GM23338 (cell line): ENCODE measurements at regions not wholly inside any gene's neighbourhood (a gene's known extent, or its start where the extent isn't known, plus 50 kb on each side); places are given as distances from the start of the nearest gene placed in this dataset.

ENCODE experiments used
- ATAC-seq: fragments of 200-7000 bp; cut with Tn5 transposase; 3 replicates; pipeline ENCODE4 v1.9.1; 2020
- DNase-seq: peaks from one replicate; pipeline ENCODE4 v3.0.0-alpha.2; 2015; ENCODE audit warnings: low spot score
- H2AFZ ChIP-seq: fragments of 200-600 bp; sonication (generic); 2 replicates; pipeline ENCODE4 v1.8.0; 2016; ENCODE audit warnings: antibody characterized with exemption, mild to moderate bottlenecking, moderate library complexity
- H3F3A ChIP-seq: fragments of 200-600 bp; sonication (generic); replicated peaks from 2 replicates; pipeline ENCODE4 v1.8.0; 2017; ENCODE audit warnings: antibody characterized with exemption, mixed run types, low read depth
- H3K27ac ChIP-seq: fragments of 200-600 bp; sonication (generic); 2 replicates; pipeline ENCODE4 v1.6.1; 2016; ENCODE audit warnings: low read depth
- H3K27me3 ChIP-seq: fragments of 200-600 bp; sonication (generic); 2 replicates; pipeline ENCODE4 v1.8.0; 2016; ENCODE audit warnings: mild to moderate bottlenecking, mixed run types, moderate library complexity; ENCODE audit not compliant: insufficient read depth
- H3K36me3 ChIP-seq: fragments of 200-600 bp; sonication (generic); 2 replicates; pipeline ENCODE4 v1.8.0; 2016; ENCODE audit warnings: mild to moderate bottlenecking; ENCODE audit not compliant: insufficient read depth
- H3K4me1 ChIP-seq: fragments of 200-600 bp; sonication (generic); 2 replicates; pipeline ENCODE4 v1.8.0; 2016; ENCODE audit warnings: mild to moderate bottlenecking, moderate library complexity; ENCODE audit not compliant: insufficient read depth
- H3K4me2 ChIP-seq: fragments of 200-600 bp; sonication (generic); 2 replicates; pipeline ENCODE4 v1.7.1; 2017; ENCODE audit warnings: mixed run types
- H3K4me3 ChIP-seq: fragments of 200-600 bp; sonication (generic); 2 replicates; pipeline ENCODE4 v1.6.1; 2016; ENCODE audit warnings: mixed run types
- H3K79me2 ChIP-seq: fragments of 200-600 bp; sonication (generic); replicated peaks from 2 replicates; pipeline ENCODE4 v1.8.0; 2017; ENCODE audit warnings: mild to moderate bottlenecking; ENCODE audit not compliant: insufficient read depth
- H3K9me2 ChIP-seq: fragments of 200-600 bp; sonication (generic); 2 replicates; pipeline ENCODE4 v1.8.0; 2017; ENCODE audit not compliant: insufficient read depth
- H4K20me1 ChIP-seq: fragments of 200-600 bp; sonication (generic); replicated peaks from 2 replicates; pipeline ENCODE4 v1.8.0; 2017; ENCODE audit warnings: mild to moderate bottlenecking; ENCODE audit not compliant: insufficient read depth
- H3K27ac Mint-ChIP-seq: 2 replicates; pipeline ENCODE4 v1.8.0; 2020; ENCODE audit warnings: inconsistent platforms, mild to moderate bottlenecking, moderate library complexity, mixed read lengths
- H3K27me3 Mint-ChIP-seq: 3 replicates; pipeline ENCODE4 v1.8.0; 2022; ENCODE audit warnings: low read depth, mild to moderate bottlenecking, moderate library complexity, mixed read lengths, inconsistent platforms; ENCODE audit not compliant: insufficient read depth, poor library complexity
- H3K36me3 Mint-ChIP-seq: 3 replicates; pipeline ENCODE4 v1.8.0; 2021; ENCODE audit warnings: low read depth, mild to moderate bottlenecking, inconsistent platforms, moderate library complexity, mixed read lengths
- H3K4me1 Mint-ChIP-seq: 3 replicates; pipeline ENCODE4 v1.8.0; 2020; ENCODE audit warnings: mild to moderate bottlenecking, inconsistent platforms, mixed read lengths
- H3K4me3 Mint-ChIP-seq: 3 replicates; pipeline ENCODE4 v1.8.0; 2021; ENCODE audit warnings: moderate library complexity, mild to moderate bottlenecking, inconsistent platforms, mixed read lengths
- H3K9me3 Mint-ChIP-seq: 3 replicates; pipeline ENCODE4 v1.8.0; 2020; ENCODE audit warnings: moderate library complexity, mild to moderate bottlenecking, inconsistent platforms, mixed read lengths
- CREB1 ChIP-seq: fragments of 250-450 bp; sonication (Bioruptor Pico); IDR thresholded peaks from 2 replicates; pipeline ENCODE4 v1.5.0; 2020; ENCODE audit warnings: low read depth, mild to moderate bottlenecking, moderate library complexity
- CTCF ChIP-seq, 2 experiments: fragments of 200-600 bp in 1 of 2; sonication (generic) in 1 of 2; conservative IDR thresholded peaks; 2 replicates each; pipeline versions ENCODE4 v1.5.1 to v1.6.1; 2016 to 2017; ENCODE audit warnings: antibody characterized with exemption in 2 of 2, low read depth in 2 of 2, mild to moderate bottlenecking in 2 of 2, moderate library complexity in 1 of 2
- ETS1 ChIP-seq: IDR thresholded peaks from 2 replicates; pipeline ENCODE4 v1.6.1; 2016; ENCODE audit warnings: antibody characterized with exemption
- EZH2 ChIP-seq: fragments of 200-600 bp; sonication (generic); IDR thresholded peaks from one replicate; pipeline ENCODE4 v1.8.0; 2017; ENCODE audit warnings: antibody characterized with exemption, mild to moderate bottlenecking, low read depth; ENCODE audit not compliant: unreplicated experiment
- EZH2phosphoT487 ChIP-seq: fragments of 200-600 bp; sonication (generic); IDR thresholded peaks from one replicate; pipeline ENCODE4 v1.8.1; 2018; ENCODE audit warnings: antibody characterized with exemption; ENCODE audit not compliant: unreplicated experiment
- JUNB ChIP-seq: IDR thresholded peaks from one replicate; pipeline ENCODE4 v1.6.1; 2016; ENCODE audit warnings: antibody characterized with exemption; ENCODE audit not compliant: unreplicated experiment
- NANOG ChIP-seq: IDR thresholded peaks from 2 replicates; pipeline ENCODE4 v1.6.1; 2016; ENCODE audit warnings: antibody characterized with exemption, borderline replicate concordance
- POLR2AphosphoS5 ChIP-seq: IDR thresholded peaks from 2 replicates; pipeline ENCODE4 v1.6.1; 2016; ENCODE audit warnings: antibody characterized with exemption, low read depth
- REST ChIP-seq: IDR thresholded peaks from one replicate; pipeline ENCODE4 v1.6.1; 2018; ENCODE audit warnings: antibody characterized with exemption; ENCODE audit not compliant: unreplicated experiment
- STAT1 ChIP-seq: IDR thresholded peaks from one replicate; pipeline ENCODE4 v1.6.1; 2016; ENCODE audit warnings: antibody characterized with exemption; ENCODE audit not compliant: unreplicated experiment
- ZNF114 ChIP-seq: fragments of 250-450 bp; sonication (Bioruptor Pico); IDR thresholded peaks from 2 replicates; pipeline ENCODE4 v1.5.0; 2020; ENCODE audit warnings: mild to moderate bottlenecking, moderate library complexity
- ZNF331 ChIP-seq: fragments of 250-450 bp; sonication (Bioruptor Pico); IDR thresholded peaks from 2 replicates; pipeline ENCODE4 v1.5.0; 2020; ENCODE audit warnings: low read depth, mild to moderate bottlenecking, moderate library complexity
- ZNF462 ChIP-seq: fragments of 250-450 bp; sonication (Bioruptor Pico); IDR thresholded peaks from 2 replicates; pipeline ENCODE4 v1.5.0; 2020; ENCODE audit warnings: mild to moderate bottlenecking, moderate library complexity

- Histone ChIP-seq H4K20me1 (no peaks in the 10 kb centered on the region), H3K9me2 (no peaks in the 10 kb centered on the region), H3K4me2 (no peak overlapping the region), H3K79me2 (no peaks in the 10 kb centered on the region), H3K4me3 (no peak overlapping the region), H2AFZ (no peak overlapping the region), H3K4me1 (no peaks in the 10 kb centered on the region), H3K36me3 (no peaks in the 10 kb centered on the region), H3K27ac (no peak overlapping the region), H3K27me3 (no peaks in the 10 kb centered on the region), H3F3A (no peaks in the 10 kb centered on the region)
- DNase-seq (no peak), ATAC-seq (no peak)
- TF ChIP-seq ZNF331, result no peak
- TF ChIP-seq CTCF (conservative IDR thresholded peaks at IDR 0.05; ENCODE audit: low read depth in 2 of 2), result no peak
- TF ChIP-seq EZH2phosphoT487, result no peak
- TF ChIP-seq NANOG, result no peak
- TF ChIP-seq JUNB, result no peak
- TF ChIP-seq CREB1 (CRISPR knock-in tag), result no peak
- no peak for TF ChIP-seq ZNF462 (CRISPR knock-in tag)
- no peak for TF ChIP-seq ZNF114 (CRISPR knock-in tag)
- no peak for TF ChIP-seq REST
- no peak for TF ChIP-seq EZH2
- no peak for TF ChIP-seq STAT1
- TF ChIP-seq POLR2AphosphoS5, result no peak
- no peak for TF ChIP-seq ETS1
- H3K27me3 Mint-ChIP-seq, result peaks cover 2% of the 10 kb centered on the region
- peaks cover 6% of the 10 kb centered on the region for H3K4me1 Mint-ChIP-seq
- H3K27ac Mint-ChIP-seq, result no peak overlapping the region
- no peak overlapping the region for H3K4me3 Mint-ChIP-seq
- H3K36me3 Mint-ChIP-seq, result no peaks in the 10 kb centered on the region
- no peaks in the 10 kb centered on the region for H3K9me3 Mint-ChIP-seq
Measured at GRCh38 chr22:26830837-26831236, 173.4 kb downstream of the MIAT start.
